Heart right ventricle (tissue), 16 donors: ENCODE measurements at regions not wholly inside any gene's neighbourhood (a gene's known extent, or its start where the extent isn't known, plus 50 kb on each side); places are given as distances from the start of the nearest gene placed in this dataset.
"Not testable (repeated sequence)": the region's sequence is repeated elsewhere in the genome, so short reads cannot be mapped to it uniquely, and the experiment has no call there.

Experiments
- ATAC-seq, 8 donors: fragments of 200-7000 bp; cut with Tn5 transposase; one replicate each; pipeline ENCODE4 v1.9.1; 2020; ENCODE audit warnings: mild to moderate bottlenecking in 8 of 8, moderate library complexity in 8 of 8, moderate number of reproducible peaks in 1 of 8
- DNase-seq, 2 donors: peaks; one replicate each; pipeline ENCODE4 v3.0.0-alpha.2; 2020
- H3K27ac ChIP-seq, 10 donors: fragments of 200-600 bp; sonication (generic) in 2 of 10; one replicate each; pipeline versions ENCODE4 v1.5.0 to v1.8.0; 2020 to 2022; ENCODE audit warnings: mild to moderate bottlenecking in 3 of 10
- H3K27me3 ChIP-seq, 7 donors: fragments of 200-600 bp; one replicate each; pipeline ENCODE4 v1.8.0; 2021 to 2022; ENCODE audit warnings: mild to moderate bottlenecking in 2 of 7
- H3K36me3 ChIP-seq, 9 donors: fragments of 200-600 bp; sonication (generic) in 1 of 9; one replicate each; pipeline versions ENCODE4 v1.5.0 to v1.8.0; 2020 to 2022; ENCODE audit warnings: mild to moderate bottlenecking in 2 of 9
- H3K4me1 ChIP-seq, 9 donors: fragments of 200-600 bp; sonication (generic) in 1 of 9; one replicate each; pipeline versions ENCODE4 v1.5.0 to v1.8.0; 2020 to 2022; ENCODE audit warnings: mild to moderate bottlenecking in 4 of 9
- H3K4me3 ChIP-seq, 10 donors: fragments of 200-600 bp; sonication (generic) in 2 of 10; one replicate each; pipeline versions ENCODE4 v1.5.0 to v1.8.0; 2020 to 2022; ENCODE audit warnings: mild to moderate bottlenecking in 7 of 10, moderate library complexity in 2 of 10
- H3K9me3 ChIP-seq, 11 donors: fragments of 200-600 bp in 10 of 11; sonication (generic) in 2 of 11; one replicate each; pipeline versions ENCODE4 v1.5.0 to v1.8.0; 2013 to 2022; ENCODE audit warnings: mild to moderate bottlenecking in 2 of 11, control low read depth in 1 of 11, moderate library complexity in 1 of 11
- CTCF ChIP-seq, 9 donors: fragments of 200-600 bp; sonication (generic) in 2 of 9; IDR thresholded peaks; one replicate each; pipeline versions ENCODE4 v1.5.0 to v1.8.0; 2021 to 2022; ENCODE audit warnings: antibody characterized with exemption in 9 of 9, mild to moderate bottlenecking in 5 of 9, moderate library complexity in 1 of 9
- WGBS, 2 donors: extraction: QIAGEN DNeasy Blood & Tissue Kit; methylation state at CpG; one replicate each; pipeline ENCODE4 v1.1.7; 2013; ENCODE audit warnings: inconsistent platforms in 1 of 2; 5-methylcytosine and 5-hydroxymethylcytosine counted together
- intact Hi-C, 10 donors: fragments of 100-400 bp; cut with DNase I; formaldehyde crosslinking; loops; one replicate each; pipeline versions ENCODE4 v1.11.1 to v1.14.2; 2022
- donor health status: Arrhythmogenic right ventricular cardiomyopathy.
- donor health status: ischemic (EF 13 %, LVEDD 7.1; RV severe dilation, severe dysfunction).
- donor health status: healthy with polysubstance abuse.
- donor health status: DM: no; HTN: yes; CAD: no.
- donor health status: DM: no; HTN: no; CAD: no.
- donor health status: ischemic (EF 25% LVEDD 6.9; RV normal size, moderate dysfunction).
- donor health status: ischemic (EF 25% LVEDD 5.7; RV mildly dilated, moderate dysfunction).
- donor health status: healthy.
- donor health status: DM: yes; HTN: yes; CAD: no.
- donor health status: Ischemic cardiomyopathy.
- donor health status: ischemic (EF 35%, LVEDD 5.7; RV mildly dilated, moderate dysfunction).
- donor health status: nonischemic (EF 11% LVEDD 7.7; RV severe dilation, severe dysfunction).
- donor health status: DM: yes; HTN: yes; CAD: no.
- donor health status: PGD.
- donor health status: ischemic (EF 29% LVEDD 5.4; RV normal size, mild dysfunction).
- donor health status: nonischemic (EF 23%, LVEDD 6.1; RV moderate dilation, normal function).

GRCh38 chr5:109997161-109997560, 307.4 kb downstream of the MAN2A1 start:
- Histone ChIP-seq H3K36me3 (no peaks in the 10 kb centered on the region), H3K9me3 (no peaks in the 10 kb centered on the region), H3K4me3 (no peak overlapping the region), H3K27me3 (no peaks in the 10 kb centered on the region), H3K4me1 (peaks cover 0 to 8% (median 0%) of the 10 kb centered on the region in 9 donors), H3K27ac (no peak overlapping the region)
- WGBS, 2 donors = 72 to 81% methylated on average over 3 of the region's 3 CpGs
- no peak for DNase-seq
- no peak for TF ChIP-seq CTCF (IDR thresholded peaks at IDR 0.05)
- no peak for ATAC-seq
- intact Hi-C loops = no loop called here

GRCh38 chr5:109998208-109998607, 308.5 kb downstream of the MAN2A1 start:
- no peak for ATAC-seq
- no peak for DNase-seq
- Histone ChIP-seq H3K4me3 (no peak overlapping the region), H3K27me3 (no peaks in the 10 kb centered on the region), H3K27ac (no peak overlapping the region), H3K4me1 (peaks cover 0 to 8% (median 0%) of the 10 kb centered on the region in 9 donors), H3K9me3 (no peaks in the 10 kb centered on the region), H3K36me3 (no peaks in the 10 kb centered on the region)
- no peak for TF ChIP-seq CTCF (IDR thresholded peaks at IDR 0.05)
- intact Hi-C loops = no loop called here

- Histone ChIP-seq H3K4me1 (peaks cover 0 to 8% (median 0%) of the 10 kb centered on the region in 9 donors), H3K27me3 (no peaks in the 10 kb centered on the region), H3K4me3 (no peak overlapping the region), H3K27ac (no peak overlapping the region), H3K9me3 (no peaks in the 10 kb centered on the region), H3K36me3 (no peaks in the 10 kb centered on the region)
- ATAC-seq (no peak), DNase-seq (no peak)
- no peak for TF ChIP-seq CTCF (IDR thresholded peaks at IDR 0.05)
- intact Hi-C loops = no loop called here
- 25 to 31% methylated on average over 2 of the region's 2 CpGs for WGBS, 2 donors
These were observed 309.0 kb downstream of the MAN2A1 start for GRCh38 chr5:109998726-109999125.

GRCh38 chr5:110001648-110002047, 311.9 kb downstream of the MAN2A1 start:
- WGBS, 2 donors = 83 to 86% methylated on average over 1 of the region's 1 CpG
- peaks cover 0 to 8% (median 0%) of the 10 kb centered on the region in 9 donors for H3K4me1 ChIP-seq
- no peaks in the 10 kb centered on the region for H3K27me3 ChIP-seq
- no peak for ATAC-seq
- no peaks in the 10 kb centered on the region for H3K9me3 ChIP-seq
- H3K4me3 ChIP-seq = no peak overlapping the region
- DNase-seq = no peak
- H3K27ac ChIP-seq = peak overlapping the region in 1 of 10 donors; percentile 70
- TF ChIP-seq CTCF (IDR thresholded peaks at IDR 0.05) = no peak
- intact Hi-C loops = no loop called here
- no peaks in the 10 kb centered on the region for H3K36me3 ChIP-seq

- Histone ChIP-seq H3K36me3 (no peaks in the 10 kb centered on the region), H3K27ac (no peak overlapping the region), H3K4me3 (no peak overlapping the region), H3K27me3 (no peaks in the 10 kb centered on the region), H3K4me1 (peaks cover 0 to 8% (median 0%) of the 10 kb centered on the region in 9 donors), H3K9me3 (no peaks in the 10 kb centered on the region)
- intact Hi-C loops = no loop called here
- DNase-seq (no peak), ATAC-seq (no peak)
- 95 to 100% methylated on average over 1 of the region's 1 CpG for WGBS, 2 donors
- no peak for TF ChIP-seq CTCF (IDR thresholded peaks at IDR 0.05)
These were observed 312.9 kb downstream of the MAN2A1 start for GRCh38 chr5:110002652-110003051.

- H3K36me3 ChIP-seq, ATAC-seq, H3K27me3 ChIP-seq, DNase-seq, H3K9me3 ChIP-seq, intact Hi-C loops, H3K4me1 ChIP-seq, H3K4me3 ChIP-seq, H3K27ac ChIP-seq: not testable (repeated sequence)
- WGBS, 2 donors = 86 to 90% methylated on average over 10 of the region's 10 CpGs
These were observed 316.3 kb downstream of the MAN2A1 start for GRCh38 chr5:110005907-110006562.
